Smooth muscle cell (in vitro differentiated cells): ENCODE measurements at regions not wholly inside any gene's neighbourhood (a gene's known extent, or its start where the extent isn't known, plus 50 kb on each side); places are given as distances from the start of the nearest gene placed in this dataset.

ENCODE experiments used
- DNase-seq: peaks from one replicate; lab custom pipeline; 2025; ENCODE audit not compliant: unreplicated experiment; lab: John Stamatoyannopoulos, UW
- H2AFZ ChIP-seq: fragments of 200-600 bp; sonication (generic); 2 replicates; pipeline ENCODE4 v1.6.0; 2016; ENCODE audit warnings: antibody characterized with exemption, low read depth, mild to moderate bottlenecking
- H3F3A ChIP-seq: fragments of 200-600 bp; sonication (generic); 2 replicates; pipeline ENCODE4 v1.6.0; 2017; ENCODE audit warnings: antibody characterized with exemption, low read depth
- H3K27ac ChIP-seq: fragments of 200-600 bp; sonication (generic); 2 replicates; pipeline ENCODE4 v1.5.1; 2016; ENCODE audit warnings: low read depth, mild to moderate bottlenecking
- H3K27me3 ChIP-seq: fragments of 200-600 bp; sonication (generic); 2 replicates; pipeline ENCODE4 v1.6.1; 2016; ENCODE audit warnings: low read depth, mild to moderate bottlenecking
- H3K36me3 ChIP-seq: fragments of 200-600 bp; sonication (generic); 2 replicates; pipeline ENCODE4 v1.5.1; 2016; ENCODE audit warnings: low read depth
- H3K4me1 ChIP-seq: fragments of 200-600 bp; sonication (generic); 2 replicates; pipeline ENCODE4 v1.5.1; 2016; ENCODE audit warnings: low read depth
- H3K4me2 ChIP-seq: fragments of 200-600 bp; sonication (generic); 2 replicates; pipeline ENCODE4 v1.6.0; 2016; ENCODE audit warnings: mild to moderate bottlenecking
- H3K4me3 ChIP-seq: fragments of 200-600 bp; sonication (generic); 2 replicates; pipeline ENCODE4 v1.5.1; 2016; ENCODE audit warnings: mild to moderate bottlenecking
- H3K79me2 ChIP-seq: fragments of 200-600 bp; sonication (generic); 2 replicates; pipeline ENCODE4 v1.6.0; 2016; ENCODE audit warnings: low read depth, mild to moderate bottlenecking
- H3K9ac ChIP-seq: fragments of 200-600 bp; sonication (generic); 2 replicates; pipeline ENCODE4 v1.6.0; 2016; ENCODE audit warnings: low read depth
- H3K9me3 ChIP-seq: fragments of 200-600 bp; sonication (generic); replicated peaks from 2 replicates; pipeline ENCODE4 v1.5.1; 2016; ENCODE audit warnings: low read depth
- H4K20me1 ChIP-seq: fragments of 200-600 bp; sonication (generic); 2 replicates; pipeline ENCODE4 v1.6.0; 2016; ENCODE audit warnings: low read depth
- WGBS: methylation state at CpG from one replicate; pipeline ENCODE4 v1.1.7; 2016; ENCODE audit warnings: low lambda C conversion rate; 5-methylcytosine and 5-hydroxymethylcytosine counted together
- TF ChIP-seq, protein P1 (sequence below): fragments of 200-600 bp; sonication (generic); IDR thresholded peaks from 2 replicates; pipeline ENCODE4 v1.5.1; 2017; ENCODE audit warnings: borderline replicate concordance, mild to moderate bottlenecking, antibody characterized with exemption; ENCODE audit not compliant: insufficient read depth, poor library complexity, severe bottlenecking

DNA sequence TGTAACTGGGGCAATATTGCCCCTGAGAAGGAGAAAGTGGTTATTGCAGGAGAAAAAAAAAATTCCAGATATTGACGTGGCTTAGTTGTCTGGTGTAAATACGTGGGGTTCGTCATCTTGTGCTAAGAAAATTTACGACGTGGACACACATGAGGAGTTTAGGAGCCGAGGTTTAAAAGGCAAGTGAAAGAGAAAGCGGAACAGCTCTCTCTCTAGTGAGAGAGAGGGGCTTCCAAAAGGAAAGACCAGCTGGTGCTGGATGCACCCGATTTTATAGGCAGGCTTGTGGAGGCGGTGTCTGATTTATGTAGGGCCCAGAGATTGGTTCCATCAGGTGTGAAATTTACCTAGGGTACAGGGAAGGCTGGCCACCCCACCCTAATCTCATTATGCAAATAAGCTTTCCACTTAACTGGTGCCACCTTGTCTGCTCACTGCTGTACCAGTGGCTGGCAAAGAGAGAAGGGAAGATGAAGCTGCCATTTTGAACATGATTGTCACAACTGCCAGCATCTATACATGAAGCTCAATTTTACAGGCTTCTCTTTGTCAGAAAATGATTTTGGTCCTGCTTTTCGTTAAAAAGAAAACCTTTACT, 845.1 kb downstream of the DACH1 start:
- Histone ChIP-seq H3K4me1 (no peaks in the 10 kb centered on the region), H3K27me3 (no peaks in the 10 kb centered on the region), H3K4me3 (no peak overlapping the region), H3K27ac (no peak overlapping the region), H3K9ac (no peak overlapping the region), H2AFZ (no peak overlapping the region), H3K36me3 (no peaks in the 10 kb centered on the region), H3K79me2 (no peaks in the 10 kb centered on the region), H3F3A (no peaks in the 10 kb centered on the region), H3K9me3 (no peaks in the 10 kb centered on the region), H3K4me2 (no peak overlapping the region), H4K20me1 (no peaks in the 10 kb centered on the region)
- DNase-seq = no peak
- 69% methylated on average over 10 of the region's 10 CpGs for WGBS
- TF ChIP-seq, protein P1, sequence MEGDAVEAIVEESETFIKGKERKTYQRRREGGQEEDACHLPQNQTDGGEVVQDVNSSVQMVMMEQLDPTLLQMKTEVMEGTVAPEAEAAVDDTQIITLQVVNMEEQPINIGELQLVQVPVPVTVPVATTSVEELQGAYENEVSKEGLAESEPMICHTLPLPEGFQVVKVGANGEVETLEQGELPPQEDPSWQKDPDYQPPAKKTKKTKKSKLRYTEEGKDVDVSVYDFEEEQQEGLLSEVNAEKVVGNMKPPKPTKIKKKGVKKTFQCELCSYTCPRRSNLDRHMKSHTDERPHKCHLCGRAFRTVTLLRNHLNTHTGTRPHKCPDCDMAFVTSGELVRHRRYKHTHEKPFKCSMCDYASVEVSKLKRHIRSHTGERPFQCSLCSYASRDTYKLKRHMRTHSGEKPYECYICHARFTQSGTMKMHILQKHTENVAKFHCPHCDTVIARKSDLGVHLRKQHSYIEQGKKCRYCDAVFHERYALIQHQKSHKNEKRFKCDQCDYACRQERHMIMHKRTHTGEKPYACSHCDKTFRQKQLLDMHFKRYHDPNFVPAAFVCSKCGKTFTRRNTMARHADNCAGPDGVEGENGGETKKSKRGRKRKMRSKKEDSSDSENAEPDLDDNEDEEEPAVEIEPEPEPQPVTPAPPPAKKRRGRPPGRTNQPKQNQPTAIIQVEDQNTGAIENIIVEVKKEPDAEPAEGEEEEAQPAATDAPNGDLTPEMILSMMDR = no peak

DNA sequence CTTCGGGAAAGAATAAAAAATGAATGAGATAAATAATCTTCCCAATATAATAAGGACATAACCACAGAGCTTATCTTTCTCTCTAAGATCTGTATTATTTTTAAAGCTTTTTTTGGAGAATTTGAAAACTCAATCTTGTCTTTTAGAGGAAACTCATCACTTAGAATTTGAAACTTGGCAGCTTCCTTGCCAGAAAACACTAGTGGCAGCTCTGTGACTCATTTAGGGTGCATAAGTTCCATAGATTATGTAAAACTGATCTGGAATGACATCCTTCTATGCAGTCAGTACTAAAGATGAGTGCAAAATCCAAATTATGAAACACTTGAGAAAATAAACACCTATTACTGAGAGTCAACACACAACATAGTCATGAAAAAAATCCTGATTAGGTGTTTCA, 848.0 kb downstream of the DACH1 start:
- TF ChIP-seq, protein P1 = no peak
- Histone ChIP-seq H3K27ac (no peak overlapping the region), H3K9ac (no peak overlapping the region), H3K4me1 (no peaks in the 10 kb centered on the region), H3K27me3 (no peaks in the 10 kb centered on the region), H3K36me3 (no peaks in the 10 kb centered on the region), H3K4me3 (no peak overlapping the region), H4K20me1 (no peaks in the 10 kb centered on the region), H3K4me2 (no peak overlapping the region), H3K79me2 (no peaks in the 10 kb centered on the region), H2AFZ (no peak overlapping the region), H3F3A (no peaks in the 10 kb centered on the region), H3K9me3 (no peaks in the 10 kb centered on the region)
- DNase-seq = no peak
- WGBS = 88% methylated on average over 1 of the region's 1 CpG

DNA sequence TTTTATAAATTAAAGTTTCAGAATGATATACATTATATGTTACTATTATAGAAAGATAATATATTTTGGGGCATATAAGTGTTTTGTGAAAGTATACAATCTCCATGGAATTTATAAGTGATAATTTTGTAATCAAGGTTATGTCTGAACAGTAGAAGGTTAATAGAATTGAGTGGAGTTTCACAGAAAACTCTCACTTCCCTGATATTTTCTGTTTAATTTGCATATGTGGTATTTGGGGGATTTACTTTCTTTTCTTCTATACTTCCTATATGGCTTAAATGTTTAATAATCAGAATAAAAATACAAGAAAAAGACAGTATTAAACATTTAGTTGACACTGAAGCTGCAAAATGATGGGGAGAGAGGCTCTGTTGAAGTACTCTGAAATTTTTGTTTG, 848.5 kb downstream of the DACH1 start:
- Histone ChIP-seq H3K4me3 (no peak overlapping the region), H3K27ac (no peak overlapping the region), H4K20me1 (no peaks in the 10 kb centered on the region), H3K27me3 (no peaks in the 10 kb centered on the region), H2AFZ (no peak overlapping the region), H3K4me2 (no peak overlapping the region), H3K9ac (no peak overlapping the region), H3K79me2 (no peaks in the 10 kb centered on the region), H3K36me3 (no peaks in the 10 kb centered on the region), H3K9me3 (no peaks in the 10 kb centered on the region), H3K4me1 (no peaks in the 10 kb centered on the region), H3F3A (no peaks in the 10 kb centered on the region)
- TF ChIP-seq, protein P1 = no peak
- DNase-seq = no peak

DNA sequence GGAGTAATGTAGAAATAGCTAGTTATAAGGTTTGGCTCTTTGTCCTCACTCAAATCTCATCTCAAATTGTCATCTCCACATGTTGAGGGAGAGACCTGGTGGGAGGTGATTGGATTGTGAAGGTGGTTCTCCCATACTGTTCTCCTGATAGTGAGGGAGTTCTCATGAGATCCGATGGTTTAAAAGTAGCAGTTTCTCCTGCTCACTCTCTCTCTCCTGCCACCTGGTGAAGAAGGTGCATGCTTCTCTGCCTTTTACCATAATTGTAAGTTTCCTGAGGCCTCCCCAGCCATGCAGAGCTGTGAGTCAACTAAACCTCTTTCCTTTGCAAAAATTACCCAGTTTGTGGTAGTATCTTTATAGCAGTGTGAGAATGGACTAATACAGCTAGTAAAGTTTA, 849.4 kb downstream of the DACH1 start:
- H3K27me3 ChIP-seq = no peaks in the 10 kb centered on the region

More for the DNA sequence above, 849.4 kb downstream of the DACH1 start:
- Histone ChIP-seq H2AFZ (no peak overlapping the region), H4K20me1 (no peaks in the 10 kb centered on the region), H3K4me3 (no peak overlapping the region), H3K9me3 (no peaks in the 10 kb centered on the region), H3K4me1 (no peaks in the 10 kb centered on the region), H3F3A (no peaks in the 10 kb centered on the region), H3K9ac (no peak overlapping the region), H3K27ac (no peak overlapping the region), H3K36me3 (no peaks in the 10 kb centered on the region), H3K4me2 (no peak overlapping the region), H3K79me2 (no peaks in the 10 kb centered on the region)
- TF ChIP-seq, protein P1 = no peak
- 27% methylated on average over 1 of the region's 1 CpG for WGBS
- no peak for DNase-seq
